ENCODE measurements at regions not wholly inside any gene's neighbourhood (a gene's known extent, or its start where the extent isn't known, plus 50 kb on each side); places are given as distances from the start of the nearest gene placed in this dataset.

DNA sequence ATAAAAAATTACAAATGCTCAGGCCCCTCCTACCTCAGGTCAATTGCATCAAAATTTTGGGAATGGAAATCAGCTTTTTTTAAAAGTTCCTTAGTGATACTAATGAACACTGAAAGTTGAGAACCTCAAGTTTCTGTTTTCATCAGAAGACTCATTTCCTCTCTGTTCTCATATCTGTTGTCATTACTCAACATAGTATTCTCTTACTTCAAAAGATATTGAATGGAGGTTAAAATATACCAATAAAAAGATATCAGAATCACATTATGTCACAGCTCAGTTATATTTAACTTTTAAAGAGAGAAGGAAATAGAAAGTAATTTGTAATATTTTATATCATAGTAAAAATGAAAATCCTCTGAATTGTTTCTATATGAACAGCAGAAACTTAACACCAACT, 959.4 kb upstream of the LRRTM1 start:
- Histone ChIP-seq H3K27ac (ENCODE audit: control insufficient read depth, insufficient read depth, low read length) (no peak overlapping the region), H3K9ac (ENCODE audit: control insufficient read depth, extremely low read depth, insufficient read depth, low read length) (no peak overlapping the region), H3K4me2 (ENCODE audit: control insufficient read depth, extremely low read depth, insufficient read depth, low read depth, low read length) (no peak overlapping the region), H3K4me1 (ENCODE audit: control insufficient read depth, extremely low read depth, insufficient read depth, low read length) (no peaks in the 10 kb centered on the region), H3K9me1 (ENCODE audit: control insufficient read depth, extremely low read depth, insufficient read depth, low read length) (no peaks in the 10 kb centered on the region), H4K20me1 (ENCODE audit: control insufficient read depth, extremely low read depth, insufficient read depth, low read length) (no peaks in the 10 kb centered on the region), H3K27me3 (ENCODE audit: control insufficient read depth, extremely low read depth, insufficient read depth, low read length) (no peaks in the 10 kb centered on the region), H3K9me3 (ENCODE audit: control insufficient read depth, low read depth, low read length) (no peaks in the 10 kb centered on the region), H3K4me3 (ENCODE audit: control insufficient read depth in 2 of 3, extremely low read depth in 1 of 3, insufficient read depth in 2 of 3, low read depth in 1 of 3, low read length in 3 of 3) (no peak overlapping the region), H3K79me2 (ENCODE audit: control insufficient read depth, insufficient read depth, low read length) (no peaks in the 10 kb centered on the region), H2AFZ (ENCODE audit: control insufficient read depth, low read length) (no peak overlapping the region), H3K36me3 (ENCODE audit: control insufficient read depth in 2 of 2, extremely low read depth in 1 of 2, insufficient read depth in 2 of 2, low read length in 2 of 2) (no peaks in the 10 kb centered on the region)
- no peak for DNase-seq (ENCODE audit: low read depth, low spot score)
- dilution Hi-C loops (cut with MboI; ENCODE audit: extremely low pct_ligation_motif_present, low sequenced_read_pairs) = no loop called here
- TF ChIP-seq, protein P1, sequence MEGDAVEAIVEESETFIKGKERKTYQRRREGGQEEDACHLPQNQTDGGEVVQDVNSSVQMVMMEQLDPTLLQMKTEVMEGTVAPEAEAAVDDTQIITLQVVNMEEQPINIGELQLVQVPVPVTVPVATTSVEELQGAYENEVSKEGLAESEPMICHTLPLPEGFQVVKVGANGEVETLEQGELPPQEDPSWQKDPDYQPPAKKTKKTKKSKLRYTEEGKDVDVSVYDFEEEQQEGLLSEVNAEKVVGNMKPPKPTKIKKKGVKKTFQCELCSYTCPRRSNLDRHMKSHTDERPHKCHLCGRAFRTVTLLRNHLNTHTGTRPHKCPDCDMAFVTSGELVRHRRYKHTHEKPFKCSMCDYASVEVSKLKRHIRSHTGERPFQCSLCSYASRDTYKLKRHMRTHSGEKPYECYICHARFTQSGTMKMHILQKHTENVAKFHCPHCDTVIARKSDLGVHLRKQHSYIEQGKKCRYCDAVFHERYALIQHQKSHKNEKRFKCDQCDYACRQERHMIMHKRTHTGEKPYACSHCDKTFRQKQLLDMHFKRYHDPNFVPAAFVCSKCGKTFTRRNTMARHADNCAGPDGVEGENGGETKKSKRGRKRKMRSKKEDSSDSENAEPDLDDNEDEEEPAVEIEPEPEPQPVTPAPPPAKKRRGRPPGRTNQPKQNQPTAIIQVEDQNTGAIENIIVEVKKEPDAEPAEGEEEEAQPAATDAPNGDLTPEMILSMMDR (optimal IDR thresholded peaks at IDR 0.05 in 1 of 3, IDR thresholded peaks at IDR 0.05 in 1 of 3, conservative IDR thresholded peaks at IDR 0.05 in 1 of 3; ENCODE audit: extremely low read depth in 1 of 3, insufficient read depth in 2 of 3, low read length in 3 of 3) = no peak
- FAIRE-seq = no peak

GRCh38 chr2:81260320-81260719, 955.8 kb upstream of the LRRTM1 start:
- Histone ChIP-seq H3K9me3 (ENCODE audit: control insufficient read depth, low read depth, low read length) (no peaks in the 10 kb centered on the region), H3K4me2 (ENCODE audit: control insufficient read depth, extremely low read depth, insufficient read depth, low read depth, low read length) (no peak overlapping the region), H3K27me3 (ENCODE audit: control insufficient read depth, extremely low read depth, insufficient read depth, low read length) (no peaks in the 10 kb centered on the region), H3K36me3 (ENCODE audit: control insufficient read depth in 2 of 2, extremely low read depth in 1 of 2, insufficient read depth in 2 of 2, low read length in 2 of 2) (no peaks in the 10 kb centered on the region), H3K4me1 (ENCODE audit: control insufficient read depth, extremely low read depth, insufficient read depth, low read length) (no peaks in the 10 kb centered on the region), H3K9me1 (ENCODE audit: control insufficient read depth, extremely low read depth, insufficient read depth, low read length) (no peaks in the 10 kb centered on the region), H4K20me1 (ENCODE audit: control insufficient read depth, extremely low read depth, insufficient read depth, low read length) (no peaks in the 10 kb centered on the region), H2AFZ (ENCODE audit: control insufficient read depth, low read length) (no peak overlapping the region), H3K4me3 (ENCODE audit: control insufficient read depth in 2 of 3, extremely low read depth in 1 of 3, insufficient read depth in 2 of 3, low read depth in 1 of 3, low read length in 3 of 3) (no peak overlapping the region), H3K9ac (ENCODE audit: control insufficient read depth, extremely low read depth, insufficient read depth, low read length) (no peak overlapping the region), H3K27ac (ENCODE audit: control insufficient read depth, insufficient read depth, low read length) (no peak overlapping the region), H3K79me2 (ENCODE audit: control insufficient read depth, insufficient read depth, low read length) (no peaks in the 10 kb centered on the region)
- FAIRE-seq (no peak), DNase-seq (ENCODE audit: low read depth, low spot score) (no peak)
- dilution Hi-C loops (cut with MboI; ENCODE audit: extremely low pct_ligation_motif_present, low sequenced_read_pairs) = no loop called here
- TF ChIP-seq, protein P1 (optimal IDR thresholded peaks at IDR 0.05 in 1 of 3, IDR thresholded peaks at IDR 0.05 in 1 of 3, conservative IDR thresholded peaks at IDR 0.05 in 1 of 3; ENCODE audit: extremely low read depth in 1 of 3, insufficient read depth in 2 of 3, low read length in 3 of 3) = no peak
- TF ChIP-seq EZH2 (IDR thresholded peaks at IDR 0.05; ENCODE audit: low read length) = no peak
